ENCODE measurements at regions not wholly inside any gene's neighbourhood (a gene's known extent, or its start where the extent isn't known, plus 50 kb on each side); places are given as distances from the start of the nearest gene placed in this dataset.

GRCh38 chr4:12580787-12581186, 903.4 kb downstream of the RAB28 start:
- TF ChIP-seq, protein P1, sequence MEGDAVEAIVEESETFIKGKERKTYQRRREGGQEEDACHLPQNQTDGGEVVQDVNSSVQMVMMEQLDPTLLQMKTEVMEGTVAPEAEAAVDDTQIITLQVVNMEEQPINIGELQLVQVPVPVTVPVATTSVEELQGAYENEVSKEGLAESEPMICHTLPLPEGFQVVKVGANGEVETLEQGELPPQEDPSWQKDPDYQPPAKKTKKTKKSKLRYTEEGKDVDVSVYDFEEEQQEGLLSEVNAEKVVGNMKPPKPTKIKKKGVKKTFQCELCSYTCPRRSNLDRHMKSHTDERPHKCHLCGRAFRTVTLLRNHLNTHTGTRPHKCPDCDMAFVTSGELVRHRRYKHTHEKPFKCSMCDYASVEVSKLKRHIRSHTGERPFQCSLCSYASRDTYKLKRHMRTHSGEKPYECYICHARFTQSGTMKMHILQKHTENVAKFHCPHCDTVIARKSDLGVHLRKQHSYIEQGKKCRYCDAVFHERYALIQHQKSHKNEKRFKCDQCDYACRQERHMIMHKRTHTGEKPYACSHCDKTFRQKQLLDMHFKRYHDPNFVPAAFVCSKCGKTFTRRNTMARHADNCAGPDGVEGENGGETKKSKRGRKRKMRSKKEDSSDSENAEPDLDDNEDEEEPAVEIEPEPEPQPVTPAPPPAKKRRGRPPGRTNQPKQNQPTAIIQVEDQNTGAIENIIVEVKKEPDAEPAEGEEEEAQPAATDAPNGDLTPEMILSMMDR (IDR thresholded peaks at IDR 0.05; ENCODE audit: extremely low read depth, insufficient read depth, missing control alignments), result no peak
- in situ Hi-C loops (cut with MboI; ENCODE audit: low pct_unique_long_range_greater_than_20kb, low sequenced_read_pairs, unreplicated experiment), result no loop called here
- DNase-seq (ENCODE audit: low spot score), result no peak

GRCh38 chr4:12579172-12579571, 905.0 kb downstream of the RAB28 start:
- DNase-seq (ENCODE audit: low spot score), result no peak
- TF ChIP-seq, protein P1 (IDR thresholded peaks at IDR 0.05; ENCODE audit: extremely low read depth, insufficient read depth, missing control alignments), result no peak
- in situ Hi-C loops (cut with MboI; ENCODE audit: low pct_unique_long_range_greater_than_20kb, low sequenced_read_pairs, unreplicated experiment), result no loop called here

DNA sequence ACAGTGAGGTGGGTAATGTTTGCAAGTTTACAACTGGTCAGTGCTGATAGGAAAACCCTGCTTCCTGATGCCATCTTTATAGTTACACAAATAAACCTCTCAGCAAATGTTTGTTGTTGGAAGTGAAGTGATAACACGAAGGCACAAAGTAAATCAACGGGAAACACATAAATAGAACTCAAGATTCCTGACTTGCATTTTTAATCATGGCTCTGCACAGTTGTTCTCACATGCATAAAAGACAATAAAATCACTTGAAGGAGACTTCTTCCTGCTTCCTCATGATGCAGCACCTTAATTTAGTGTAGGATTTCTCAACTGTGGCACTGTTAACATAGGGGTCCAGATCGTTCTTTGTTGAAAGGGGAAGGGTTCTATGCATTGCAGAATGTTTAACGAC, 907.7 kb downstream of the RAB28 start:
- TF ChIP-seq, protein P1 (IDR thresholded peaks at IDR 0.05; ENCODE audit: extremely low read depth, insufficient read depth, missing control alignments), result no peak
- DNase-seq (ENCODE audit: low spot score), result no peak
- in situ Hi-C loops (cut with MboI; ENCODE audit: low pct_unique_long_range_greater_than_20kb, low sequenced_read_pairs, unreplicated experiment), result no loop called here

DNA sequence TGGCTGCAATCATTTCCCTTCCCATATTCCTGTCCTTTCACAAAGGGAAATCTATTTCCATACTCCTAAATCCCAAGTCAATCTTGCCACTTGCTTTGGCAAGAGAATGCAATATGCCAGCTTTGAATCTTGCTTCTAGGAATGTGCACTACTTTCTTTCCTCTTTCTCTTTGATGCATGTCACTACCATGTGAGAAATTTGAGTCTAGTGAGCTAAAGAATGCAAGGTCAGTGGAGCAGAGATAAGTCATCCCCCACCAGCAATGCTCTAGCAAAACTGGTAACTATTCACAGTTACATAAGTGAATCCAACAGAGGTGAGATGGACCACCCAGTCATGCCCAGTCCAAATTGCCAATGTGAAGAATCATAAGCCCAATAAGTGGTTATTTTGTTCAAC, 910.4 kb downstream of the RAB28 start:
- in situ Hi-C loops (cut with MboI; ENCODE audit: low pct_unique_long_range_greater_than_20kb, low sequenced_read_pairs, unreplicated experiment), result no loop called here
- DNase-seq (ENCODE audit: low spot score), result no peak
- TF ChIP-seq, protein P1 (IDR thresholded peaks at IDR 0.05; ENCODE audit: extremely low read depth, insufficient read depth, missing control alignments), result no peak

- in situ Hi-C loops (cut with MboI; ENCODE audit: low pct_unique_long_range_greater_than_20kb, low sequenced_read_pairs, unreplicated experiment), result no loop called here
- DNase-seq (ENCODE audit: low spot score), result no peak
- TF ChIP-seq, protein P1 (IDR thresholded peaks at IDR 0.05; ENCODE audit: extremely low read depth, insufficient read depth, missing control alignments), result no peak
Measured at GRCh38 chr4:12562476-12563140, 921.5 kb downstream of the RAB28 start.

GRCh38 chr4:12562021-12562420, 922.1 kb downstream of the RAB28 start:
- no peak for DNase-seq (ENCODE audit: low spot score)
- TF ChIP-seq, protein P1 (IDR thresholded peaks at IDR 0.05; ENCODE audit: extremely low read depth, insufficient read depth, missing control alignments), result no peak
- in situ Hi-C loops (cut with MboI; ENCODE audit: low pct_unique_long_range_greater_than_20kb, low sequenced_read_pairs, unreplicated experiment), result no loop called here

All from GM13977 (cell line).